ENCODE measurements at regions not wholly inside any gene's neighbourhood (a gene's known extent, or its start where the extent isn't known, plus 50 kb on each side); places are given as distances from the start of the nearest gene placed in this dataset.

DNA sequence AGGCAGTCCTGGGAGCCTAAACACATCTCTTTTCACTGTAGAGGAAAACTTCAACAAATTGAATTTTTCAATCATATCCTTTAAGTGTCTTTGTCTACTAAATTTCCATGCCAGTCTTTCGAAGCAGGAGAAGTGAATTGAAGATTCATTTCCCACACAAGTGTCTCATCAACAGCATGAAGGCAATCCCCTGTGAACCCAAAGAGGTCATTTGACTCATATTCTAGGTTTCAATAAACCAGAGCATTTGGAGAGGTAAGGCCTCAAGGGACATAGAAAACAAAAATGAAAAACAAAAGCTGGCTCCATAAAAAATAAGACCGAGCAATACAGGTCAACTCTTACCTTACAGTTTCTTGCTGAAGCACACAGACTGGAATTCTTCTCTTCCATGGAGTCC is 94.1 kb upstream of the ATP1B1 start:
- Mint-ChIP-seq H3K27ac (ENCODE audit: unreplicated experiment) (no peak overlapping the region), H3K4me1 (ENCODE audit: low read depth, unreplicated experiment) (no peaks in the 10 kb centered on the region), H3K27me3 (ENCODE audit: low read depth, unreplicated experiment) (peaks cover 6% of the 10 kb centered on the region), H3K4me3 (ENCODE audit: unreplicated experiment) (no peak overlapping the region), H3K36me3 (ENCODE audit: low read depth, unreplicated experiment) (no peaks in the 10 kb centered on the region), H3K9me3 (ENCODE audit: unreplicated experiment) (no peaks in the 10 kb centered on the region)
- DNase-seq (ENCODE audit: low read depth) = no peak
- H3K4me2 ChIP-seq (ENCODE audit: low read length) = no peak overlapping the region
- H3K4me3 ChIP-seq (ENCODE audit: insufficient read depth, low read depth, low read length) = no peak overlapping the region
- H3K27ac ChIP-seq (ENCODE audit: low read depth, low read length) = no peak overlapping the region
- no peaks in the 10 kb centered on the region for H3K27me3 ChIP-seq (ENCODE audit: insufficient read depth, low read length)
- TF ChIP-seq CTCF (IDR thresholded peaks at IDR 0.05; ENCODE audit: insufficient read depth, low read depth, low read length) (no peak), EZH2 (IDR thresholded peaks at IDR 0.05; ENCODE audit: insufficient read depth, low read length) (no peak)
- H3K9me3 ChIP-seq (ENCODE audit: insufficient read depth, low read depth, low read length) = no peaks in the 10 kb centered on the region
- no peaks in the 10 kb centered on the region for H3K36me3 ChIP-seq (ENCODE audit: insufficient read depth, low read length)
- no peaks in the 10 kb centered on the region for H4K20me1 ChIP-seq (ENCODE audit: insufficient read depth, low read length)
- no peak for FAIRE-seq
- no peak overlapping the region for H3K9ac ChIP-seq (ENCODE audit: low read length)
- no peaks in the 10 kb centered on the region for H3K79me2 ChIP-seq (ENCODE audit: insufficient read depth, low read length)
- no peak overlapping the region for H2AFZ ChIP-seq (ENCODE audit: low read depth, low read length)
- H3K4me1 ChIP-seq (ENCODE audit: insufficient read depth, low read length) = no peaks in the 10 kb centered on the region

DNA sequence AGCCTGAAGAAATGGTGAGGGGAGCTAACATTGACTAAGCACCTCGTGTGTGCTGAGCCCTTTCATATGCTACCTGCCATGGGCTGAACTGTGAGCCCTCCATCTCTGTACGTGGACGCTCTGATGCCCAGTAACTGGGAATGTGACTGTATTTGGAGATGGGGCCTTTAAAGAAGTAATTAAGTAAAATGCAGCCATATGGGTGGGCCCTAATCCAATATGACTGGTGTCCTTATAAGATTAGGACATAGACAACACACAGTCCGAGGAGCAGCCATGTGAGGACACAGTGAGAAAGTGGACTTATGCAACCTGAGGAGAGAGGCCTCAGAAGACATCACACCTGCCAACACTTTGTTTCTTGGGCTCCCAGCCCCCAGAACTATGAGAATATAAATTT is 92.7 kb upstream of the ATP1B1 start:
- no peak for FAIRE-seq
- Histone ChIP-seq H3K4me2 (ENCODE audit: low read length) (no peak overlapping the region), H3K9me3 (ENCODE audit: insufficient read depth, low read depth, low read length) (no peaks in the 10 kb centered on the region), H3K27me3 (ENCODE audit: insufficient read depth, low read length) (no peaks in the 10 kb centered on the region), H3K79me2 (ENCODE audit: insufficient read depth, low read length) (no peaks in the 10 kb centered on the region), H4K20me1 (ENCODE audit: insufficient read depth, low read length) (no peaks in the 10 kb centered on the region), H3K27ac (ENCODE audit: low read depth, low read length) (no peak overlapping the region), H3K4me1 (ENCODE audit: insufficient read depth, low read length) (no peaks in the 10 kb centered on the region), H3K36me3 (ENCODE audit: insufficient read depth, low read length) (no peaks in the 10 kb centered on the region), H3K9ac (ENCODE audit: low read length) (no peak overlapping the region), H2AFZ (ENCODE audit: low read depth, low read length) (no peak overlapping the region), H3K4me3 (ENCODE audit: insufficient read depth, low read depth, low read length) (no peak overlapping the region)
- DNase-seq (ENCODE audit: low read depth) = no peak
- H3K27me3 Mint-ChIP-seq (ENCODE audit: low read depth, unreplicated experiment) = peaks cover 10% of the 10 kb centered on the region
- no peak overlapping the region for H3K27ac Mint-ChIP-seq (ENCODE audit: unreplicated experiment)
- no peak for TF ChIP-seq CTCF (IDR thresholded peaks at IDR 0.05; ENCODE audit: insufficient read depth, low read depth, low read length)
- no peak for TF ChIP-seq EZH2 (IDR thresholded peaks at IDR 0.05; ENCODE audit: insufficient read depth, low read length)
- H3K36me3 Mint-ChIP-seq (ENCODE audit: low read depth, unreplicated experiment) = no peaks in the 10 kb centered on the region
- no peak overlapping the region for H3K4me3 Mint-ChIP-seq (ENCODE audit: unreplicated experiment)
- no peaks in the 10 kb centered on the region for H3K4me1 Mint-ChIP-seq (ENCODE audit: low read depth, unreplicated experiment)
- H3K9me3 Mint-ChIP-seq (ENCODE audit: unreplicated experiment) = peaks cover 2% of the 10 kb centered on the region

- DNase-seq (ENCODE audit: low read depth) (no peak), FAIRE-seq (no peak)
- TF ChIP-seq EZH2 (IDR thresholded peaks at IDR 0.05; ENCODE audit: insufficient read depth, low read length) (no peak), CTCF (IDR thresholded peaks at IDR 0.05; ENCODE audit: insufficient read depth, low read depth, low read length) (no peak)
- Histone ChIP-seq H3K36me3 (ENCODE audit: insufficient read depth, low read length) (no peaks in the 10 kb centered on the region), H3K9me3 (ENCODE audit: insufficient read depth, low read depth, low read length) (no peaks in the 10 kb centered on the region), H4K20me1 (ENCODE audit: insufficient read depth, low read length) (no peaks in the 10 kb centered on the region), H3K4me2 (ENCODE audit: low read length) (no peak overlapping the region), H3K79me2 (ENCODE audit: insufficient read depth, low read length) (no peaks in the 10 kb centered on the region), H3K4me1 (ENCODE audit: insufficient read depth, low read length) (no peaks in the 10 kb centered on the region), H3K9ac (ENCODE audit: low read length) (no peak overlapping the region), H3K27ac (ENCODE audit: low read depth, low read length) (no peak overlapping the region), H3K4me3 (ENCODE audit: insufficient read depth, low read depth, low read length) (no peak overlapping the region), H2AFZ (ENCODE audit: low read depth, low read length) (no peak overlapping the region), H3K27me3 (ENCODE audit: insufficient read depth, low read length) (no peaks in the 10 kb centered on the region)
- Mint-ChIP-seq H3K27me3 (ENCODE audit: low read depth, unreplicated experiment) (peaks cover 10% of the 10 kb centered on the region), H3K36me3 (ENCODE audit: low read depth, unreplicated experiment) (no peaks in the 10 kb centered on the region), H3K4me3 (ENCODE audit: unreplicated experiment) (no peak overlapping the region), H3K27ac (ENCODE audit: unreplicated experiment) (no peak overlapping the region), H3K9me3 (ENCODE audit: unreplicated experiment) (peaks cover 2% of the 10 kb centered on the region), H3K4me1 (ENCODE audit: low read depth, unreplicated experiment) (no peaks in the 10 kb centered on the region)
Observed at GRCh38 chr1:169015464-169015863, 91.0 kb upstream of the ATP1B1 start.

Data from astrocyte (in vitro differentiated cells and primary cell).